Activated CD4-positive, alpha-beta T cell treated with anti-CD3 and anti-CD28 coated beads, Interleukin-2, amount 10 ng/mL, durations not matched to agents 24 days and 14 days (primary cell): ENCODE measurements at regions not wholly inside any gene's neighbourhood (a gene's known extent, or its start where the extent isn't known, plus 50 kb on each side); places are given as distances from the start of the nearest gene placed in this dataset.

ENCODE experiments used
- DNase-seq: peaks from one replicate; pipeline ENCODE4 v3.0.0; 2022
- H3K27ac Mint-ChIP-seq: one replicate; pipeline ENCODE4 v1.8.0; 2022; ENCODE audit warnings: mild to moderate bottlenecking, mixed read lengths
- H3K27me3 Mint-ChIP-seq: one replicate; pipeline ENCODE4 v1.8.0; 2022; ENCODE audit warnings: mixed read lengths
- H3K36me3 Mint-ChIP-seq: one replicate; pipeline ENCODE4 v1.8.0; 2022; ENCODE audit warnings: low read depth, mild to moderate bottlenecking, mixed read lengths
- H3K4me1 Mint-ChIP-seq: one replicate; pipeline ENCODE4 v1.8.0; 2021; ENCODE audit warnings: mixed read lengths
- H3K4me3 Mint-ChIP-seq: one replicate; pipeline ENCODE4 v1.8.0; 2022; ENCODE audit warnings: mild to moderate bottlenecking, moderate library complexity, mixed read lengths
- H3K9me3 Mint-ChIP-seq: one replicate; pipeline ENCODE4 v1.8.0; 2021; ENCODE audit warnings: mixed read lengths
- intact Hi-C: fragments of 100-400 bp; cut with micrococcal nuclease; formaldehyde crosslinking; loops from one replicate; pipeline ENCODE4 v1.15.1; 2023

GRCh38 chr13:26996965-26997752, 174.5 kb downstream of the USP12 start:
- no peak for DNase-seq
- intact Hi-C loops, result no loop called here
- H3K27ac Mint-ChIP-seq, result no peak overlapping the region

GRCh38 chr13:26995159-26995558, 176.5 kb downstream of the USP12 start:
- no peaks in the 10 kb centered on the region for H3K36me3 Mint-ChIP-seq
- intact Hi-C loops, result no loop called here
- H3K4me1 Mint-ChIP-seq, result peaks cover 4% of the 10 kb centered on the region
- no peak for DNase-seq
- H3K27ac Mint-ChIP-seq, result no peak overlapping the region
- peaks cover 13% of the 10 kb centered on the region for H3K27me3 Mint-ChIP-seq
- no peaks in the 10 kb centered on the region for H3K9me3 Mint-ChIP-seq
- H3K4me3 Mint-ChIP-seq, result no peak overlapping the region

More at GRCh38 chr13:26996965-26997752, 174.5 kb downstream of the USP12 start:
- H3K27me3 Mint-ChIP-seq, result peaks cover 13% of the 10 kb centered on the region
- H3K9me3 Mint-ChIP-seq, result no peaks in the 10 kb centered on the region
- H3K4me3 Mint-ChIP-seq, result no peak overlapping the region
- H3K36me3 Mint-ChIP-seq, result no peaks in the 10 kb centered on the region
- peaks cover 4% of the 10 kb centered on the region for H3K4me1 Mint-ChIP-seq

- H3K27ac Mint-ChIP-seq, result no peak overlapping the region
- peaks cover 4% of the 10 kb centered on the region for H3K4me1 Mint-ChIP-seq
- no peak overlapping the region for H3K4me3 Mint-ChIP-seq
- H3K36me3 Mint-ChIP-seq, result no peaks in the 10 kb centered on the region
- peaks cover 10% of the 10 kb centered on the region for H3K27me3 Mint-ChIP-seq
- intact Hi-C loops, result no loop called here
- H3K9me3 Mint-ChIP-seq, result no peaks in the 10 kb centered on the region
- DNase-seq, result no peak
Observed at GRCh38 chr13:26993780-26994179, 177.8 kb downstream of the USP12 start.

GRCh38 chr13:26992951-26993719, 178.5 kb downstream of the USP12 start:
- Mint-ChIP-seq H3K27me3 (peaks cover 10% of the 10 kb centered on the region), H3K4me3 (no peak overlapping the region), H3K4me1 (peaks cover 4% of the 10 kb centered on the region), H3K27ac (no peak overlapping the region), H3K9me3 (no peaks in the 10 kb centered on the region), H3K36me3 (no peaks in the 10 kb centered on the region)
- no peak for DNase-seq
- intact Hi-C loops, result no loop called here

- intact Hi-C loops, result no loop called here
- Mint-ChIP-seq H3K4me1 (no peaks in the 10 kb centered on the region), H3K9me3 (no peaks in the 10 kb centered on the region), H3K27me3 (peaks cover 10% of the 10 kb centered on the region), H3K4me3 (no peak overlapping the region), H3K27ac (no peak overlapping the region), H3K36me3 (no peaks in the 10 kb centered on the region)
- no peak for DNase-seq
Observed at GRCh38 chr13:26991508-26992181, 180.0 kb downstream of the USP12 start.

- no peaks in the 10 kb centered on the region for H3K9me3 Mint-ChIP-seq
- peaks cover 2% of the 10 kb centered on the region for H3K27me3 Mint-ChIP-seq
- no peak overlapping the region for H3K27ac Mint-ChIP-seq
- H3K4me3 Mint-ChIP-seq, result no peak overlapping the region
- intact Hi-C loops, result loop anchor here (5.0 to 10.0 kb wide), 3 partner anchors 262 to 995 kb away; partner anchors contain the start of genes RPL21 and URAD
- H3K36me3 Mint-ChIP-seq, result no peaks in the 10 kb centered on the region
- no peak for DNase-seq
- no peaks in the 10 kb centered on the region for H3K4me1 Mint-ChIP-seq
Observed at GRCh38 chr13:26989957-26990713, 181.5 kb downstream of the USP12 start.

GRCh38 chr13:26989261-26989956, 182.2 kb downstream of the USP12 start:
- no peaks in the 10 kb centered on the region for H3K4me1 Mint-ChIP-seq
- H3K9me3 Mint-ChIP-seq, result no peaks in the 10 kb centered on the region
- H3K36me3 Mint-ChIP-seq, result no peaks in the 10 kb centered on the region
- H3K27me3 Mint-ChIP-seq, result peaks cover 2% of the 10 kb centered on the region
- intact Hi-C loops, result loop anchor here (5.0 to 10.0 kb wide), 3 partner anchors 263 to 995 kb away; partner anchors contain the start of genes RPL21 and URAD
- DNase-seq, result no peak
- H3K27ac Mint-ChIP-seq, result no peak overlapping the region
- H3K4me3 Mint-ChIP-seq, result no peak overlapping the region

GRCh38 chr13:26988059-26988769, 183.4 kb downstream of the USP12 start:
- no peaks in the 10 kb centered on the region for H3K36me3 Mint-ChIP-seq
- H3K4me3 Mint-ChIP-seq, result no peak overlapping the region
- H3K4me1 Mint-ChIP-seq, result peaks cover 7% of the 10 kb centered on the region
- H3K27me3 Mint-ChIP-seq, result peaks cover 5% of the 10 kb centered on the region
- no peak overlapping the region for H3K27ac Mint-ChIP-seq
- intact Hi-C loops, result loop anchor here (5.0 to 10.0 kb wide), 3 partner anchors 264 to 997 kb away; partner anchors contain the start of genes RPL21 and URAD
- DNase-seq, result no peak
- H3K9me3 Mint-ChIP-seq, result no peaks in the 10 kb centered on the region

- H3K27ac Mint-ChIP-seq, result no peak overlapping the region
- H3K4me1 Mint-ChIP-seq, result peaks cover 9% of the 10 kb centered on the region
- peaks cover 4% of the 10 kb centered on the region for H3K27me3 Mint-ChIP-seq
- DNase-seq, result no peak
- no peak overlapping the region for H3K4me3 Mint-ChIP-seq
- intact Hi-C loops, result loop anchor here (5.0 to 10.0 kb wide), 3 partner anchors 265 to 997 kb away; partner anchors contain the start of genes RPL21 and URAD
- no peaks in the 10 kb centered on the region for H3K9me3 Mint-ChIP-seq
- no peaks in the 10 kb centered on the region for H3K36me3 Mint-ChIP-seq
Observed at GRCh38 chr13:26987486-26988013, 184.1 kb downstream of the USP12 start.

- Mint-ChIP-seq H3K4me1 (peaks cover 9% of the 10 kb centered on the region), H3K27ac (no peak overlapping the region), H3K36me3 (no peaks in the 10 kb centered on the region), H3K4me3 (no peak overlapping the region), H3K27me3 (peaks cover 4% of the 10 kb centered on the region), H3K9me3 (no peaks in the 10 kb centered on the region)
- peak; percentile 92 for DNase-seq
- intact Hi-C loops, result loop anchor here (1.0 to 10.0 kb wide), 5 partner anchors 267 to 999 kb away; partner anchors contain the start of genes RPL21 and URAD
Observed at GRCh38 chr13:26985285-26985878, 186.2 kb downstream of the USP12 start.

- Mint-ChIP-seq H3K27ac (no peak overlapping the region), H3K4me1 (peaks cover 9% of the 10 kb centered on the region), H3K36me3 (no peaks in the 10 kb centered on the region), H3K9me3 (no peaks in the 10 kb centered on the region), H3K4me3 (no peak overlapping the region), H3K27me3 (peaks cover 4% of the 10 kb centered on the region)
- no peak for DNase-seq
- intact Hi-C loops, result loop anchor here (10.0 kb wide), 1 partner anchor 1000 kb away; the partner anchor contains the start of gene URAD
Observed at GRCh38 chr13:26984337-26984736, 187.3 kb downstream of the USP12 start.
